NCI-H345 treated with DMSO at 0.1 percent for 48 hours (cell line): ENCODE measurements at regions not wholly inside any gene's neighbourhood (a gene's known extent, or its start where the extent isn't known, plus 50 kb on each side); places are given as distances from the start of the nearest gene placed in this dataset.

Source experiments
- DNase-seq: peaks from one replicate; lab custom pipeline; 2025; ENCODE audit not compliant: unreplicated experiment; lab: John Stamatoyannopoulos, UW

DNA sequence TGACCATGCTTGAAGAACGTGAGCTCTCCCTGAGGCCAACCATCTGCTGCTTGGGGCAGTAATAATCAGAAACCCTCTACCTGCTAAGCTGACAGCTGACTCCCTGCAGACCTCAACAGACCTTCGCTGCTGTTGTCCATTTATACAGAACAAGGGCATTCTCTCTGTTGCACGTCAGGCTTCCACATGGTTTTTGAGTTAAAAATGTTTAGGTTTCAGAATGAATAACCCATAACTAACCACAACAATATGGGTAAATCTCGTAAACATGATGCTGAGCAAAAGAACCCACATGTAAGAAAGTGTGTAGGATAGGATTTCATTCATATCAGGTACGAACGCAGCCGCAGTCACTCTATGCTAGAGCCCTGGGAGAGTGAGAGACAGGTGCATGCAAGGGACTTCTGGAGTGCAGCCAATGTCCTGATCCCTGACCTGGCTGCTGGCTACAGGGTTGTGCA is 348.5 kb downstream of the MED10 start:
- DNase-seq: no peak

DNA sequence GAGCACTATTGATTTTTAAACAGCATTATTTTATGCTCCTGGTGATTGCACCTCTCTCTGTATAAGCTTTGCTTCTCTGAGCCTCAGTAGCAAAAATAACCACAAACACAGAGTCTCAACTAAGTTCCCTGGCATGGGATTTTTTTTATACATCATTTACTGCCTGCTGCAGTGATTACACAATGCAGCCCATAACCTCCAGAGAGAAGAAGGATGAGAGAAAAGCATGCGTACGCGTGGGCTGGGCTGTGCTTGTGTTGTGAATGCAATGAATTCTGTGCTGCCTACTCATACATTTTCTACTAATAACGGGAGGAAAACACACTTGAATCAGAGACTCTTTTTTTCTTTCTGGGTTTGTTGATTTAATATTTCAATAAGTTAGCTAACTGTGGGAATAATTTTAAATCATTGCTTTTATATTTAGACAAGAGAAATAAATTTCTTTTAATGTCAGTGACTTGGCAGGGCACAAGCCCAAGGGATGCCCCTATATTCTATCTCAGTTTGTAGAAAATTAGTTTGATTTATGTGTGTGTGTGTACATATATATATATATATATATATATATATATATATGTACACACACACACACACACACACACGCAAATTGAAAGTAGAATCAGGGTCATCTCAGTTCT is 351.5 kb downstream of the MED10 start:
- no peak for DNase-seq

DNA sequence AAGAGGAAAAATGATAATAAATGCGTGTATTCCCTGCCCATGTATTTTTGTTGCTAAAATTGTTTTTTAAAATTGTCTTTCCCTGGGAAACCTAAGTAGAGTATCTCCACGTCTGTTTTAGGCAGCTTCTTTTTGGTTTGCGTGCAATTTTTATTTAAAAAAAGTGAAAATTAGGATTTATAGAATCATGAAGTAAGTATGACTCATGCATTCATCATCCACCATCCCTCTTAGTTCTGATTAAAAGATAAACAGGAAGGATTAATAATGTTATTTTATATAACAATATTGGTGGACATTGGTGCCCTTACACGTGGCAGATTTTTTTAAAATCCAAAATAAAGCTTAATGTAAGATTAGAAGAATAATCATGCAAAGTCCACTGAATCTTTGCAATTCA is 358.7 kb downstream of the MED10 start:
- no peak for DNase-seq

DNA sequence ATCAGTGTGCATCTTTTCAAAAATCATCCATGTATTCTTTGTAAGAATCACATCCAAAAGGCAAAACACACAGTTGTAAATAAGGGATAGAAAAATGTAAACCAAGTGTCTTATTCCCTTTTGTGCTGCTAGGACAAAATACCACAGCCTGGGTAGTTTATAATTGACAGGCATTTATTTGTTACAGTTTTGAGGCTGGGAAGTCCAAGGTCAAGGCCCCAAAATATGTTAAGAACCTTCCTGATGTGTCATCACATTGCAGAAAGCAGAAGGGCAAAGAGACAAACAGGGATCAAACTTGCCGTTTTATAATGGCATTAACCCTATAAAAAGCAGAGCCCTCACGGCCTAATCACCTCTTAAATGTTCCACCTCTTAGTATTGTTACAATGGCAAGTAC is 364.8 kb downstream of the MED10 start:
- no peak for DNase-seq

DNA sequence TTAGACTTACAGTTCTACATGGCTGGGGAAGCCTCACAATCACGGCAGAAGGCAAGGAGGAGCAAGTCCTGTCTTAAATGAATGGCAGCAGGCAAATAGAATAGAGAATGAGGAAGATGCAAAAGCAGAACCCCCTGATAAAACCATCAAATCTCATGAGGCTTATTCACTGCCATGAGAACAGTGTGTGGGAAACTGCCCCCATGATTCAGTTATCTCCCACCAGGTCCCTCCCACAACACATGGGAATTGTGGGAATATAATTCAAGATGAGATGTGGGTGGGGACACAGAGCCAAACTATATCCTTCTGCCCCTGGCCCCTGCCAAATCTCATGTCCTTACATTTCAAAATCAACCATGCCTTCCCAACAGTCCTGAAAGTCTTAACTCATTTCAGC is 367.1 kb downstream of the MED10 start:
- DNase-seq: no peak

DNA sequence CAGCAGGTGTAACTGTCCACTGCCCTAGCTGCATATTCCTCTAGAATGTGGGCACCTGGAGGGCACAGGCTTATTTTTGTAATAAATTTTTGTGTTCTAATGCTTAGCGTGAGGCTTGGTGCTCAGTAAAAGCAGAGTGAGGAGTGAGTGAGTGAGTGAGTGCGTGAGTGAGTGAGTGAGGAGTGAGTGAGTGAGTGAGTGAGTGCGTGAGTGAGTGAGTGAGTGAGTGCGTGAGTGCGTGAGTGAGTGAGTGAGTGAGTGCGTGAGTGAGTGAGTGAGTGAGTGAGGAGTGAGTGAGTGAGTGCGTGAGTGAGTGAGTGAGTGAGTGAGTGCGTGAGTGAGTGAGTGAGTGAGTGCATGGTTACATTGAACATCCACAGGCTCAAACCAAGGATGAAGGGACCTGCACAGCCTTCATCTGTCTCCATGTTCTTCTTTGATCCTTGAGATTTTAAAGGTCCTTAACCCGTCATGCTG is 371.5 kb downstream of the MED10 start:
- DNase-seq: no peak

DNA sequence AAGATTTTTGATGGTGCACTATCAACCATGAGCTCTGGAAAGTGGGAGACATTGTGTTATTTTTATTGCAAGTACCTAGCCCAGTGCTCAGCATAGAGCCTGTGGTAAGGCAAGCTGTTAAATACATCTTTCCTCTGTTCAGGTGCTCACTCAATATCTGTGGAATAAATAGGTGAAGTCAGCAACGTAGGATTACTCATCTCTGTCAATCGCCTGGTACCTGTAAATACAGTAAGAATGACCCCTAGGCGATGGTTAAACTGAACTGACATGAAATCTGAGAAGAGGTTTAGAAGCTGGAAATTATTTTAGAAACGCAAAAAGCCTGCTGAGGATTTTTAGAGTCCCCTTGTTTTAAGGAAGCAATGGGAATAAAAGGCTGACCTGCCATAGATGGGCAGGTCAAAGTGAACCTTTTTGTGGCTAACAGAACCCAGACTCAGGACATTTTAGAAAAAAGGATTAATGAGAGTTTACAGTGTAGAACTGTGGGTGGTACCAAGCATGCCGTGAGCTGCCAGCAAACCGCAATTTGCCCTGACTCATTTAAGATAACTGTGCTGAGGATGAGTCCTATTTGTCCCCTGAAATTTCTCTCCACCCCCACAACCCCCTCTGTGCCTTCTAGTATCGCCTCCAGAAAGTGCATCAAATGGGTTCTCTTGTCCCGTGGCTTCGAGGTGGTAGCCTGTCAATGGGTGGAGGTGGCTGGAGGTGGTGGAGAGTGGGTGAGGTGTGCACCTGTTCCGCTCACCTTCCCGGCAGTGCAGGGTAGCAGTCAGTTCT is 375.1 kb downstream of the MED10 start:
- no peak for DNase-seq

DNA sequence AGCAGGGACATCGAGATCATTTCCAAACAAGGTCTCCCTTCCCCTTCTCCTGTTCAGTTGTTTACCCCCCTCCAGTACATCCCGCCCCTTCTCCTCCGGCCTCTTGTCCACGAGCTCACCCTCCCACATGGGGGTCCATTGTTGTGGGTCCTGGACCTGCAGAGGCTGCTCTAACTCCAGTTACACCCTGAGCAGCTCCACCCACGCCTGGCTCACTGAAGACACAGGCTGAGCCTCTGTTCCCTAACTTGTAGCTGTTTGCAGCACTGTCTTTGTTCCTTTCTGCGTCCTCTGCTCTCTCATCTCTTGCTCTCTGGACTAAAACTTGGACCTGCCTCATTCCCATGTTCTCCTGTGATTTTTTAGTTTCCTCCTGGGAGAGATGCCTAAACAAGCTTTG is 377.5 kb downstream of the MED10 start:
- DNase-seq: no peak

DNA sequence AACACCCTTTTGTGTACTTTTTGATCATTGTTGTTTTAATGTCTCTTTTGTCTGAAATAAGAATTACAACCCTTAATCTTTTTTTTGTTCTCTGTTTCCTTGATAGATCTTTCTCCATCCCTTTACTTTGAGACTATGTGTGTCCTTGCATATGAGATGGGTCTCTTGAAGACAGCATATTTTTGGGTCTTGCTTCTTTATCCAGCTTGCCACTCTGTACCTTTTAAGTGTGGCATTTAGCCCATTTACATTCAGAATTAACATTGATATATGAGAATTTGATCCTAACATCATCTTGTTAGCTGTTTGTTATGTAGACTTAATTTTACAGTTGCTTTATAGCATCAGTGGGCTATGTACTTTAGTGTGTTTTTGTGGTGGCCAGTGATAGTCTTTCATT is 382.5 kb downstream of the MED10 start:
- DNase-seq: no peak

DNA sequence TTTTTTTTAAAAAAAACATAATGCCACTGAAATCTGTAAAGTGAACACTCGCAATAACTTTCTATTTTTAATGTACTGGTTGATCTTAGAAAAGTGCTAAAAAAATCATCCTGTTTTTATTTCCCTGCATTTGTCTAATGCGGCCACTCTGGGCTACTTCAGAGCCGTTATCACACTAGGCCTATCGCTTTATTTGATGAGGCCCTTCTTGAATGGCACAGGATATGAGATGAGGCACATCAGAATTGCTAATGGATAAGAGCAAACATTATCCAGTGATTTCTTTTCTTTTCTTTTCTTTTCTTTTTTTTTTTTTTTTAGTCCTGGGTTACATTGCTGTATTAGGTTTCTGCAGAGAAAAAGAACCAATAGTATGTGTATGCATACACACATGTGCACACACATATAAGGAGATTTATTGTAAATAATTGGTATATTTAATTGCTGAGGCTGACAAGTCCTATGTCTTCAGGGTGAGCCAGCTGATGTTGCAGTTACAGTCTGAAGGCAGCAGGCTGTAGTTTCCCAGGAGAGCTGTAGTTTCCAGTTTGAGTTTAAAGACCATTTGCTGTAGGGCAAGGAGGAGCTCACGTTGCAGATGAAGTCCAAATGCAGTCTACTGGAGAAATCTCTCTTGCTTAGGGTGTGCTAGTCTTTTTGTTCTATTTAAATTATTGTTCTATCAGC is 391.7 kb downstream of the MED10 start:
- DNase-seq: no peak

DNA sequence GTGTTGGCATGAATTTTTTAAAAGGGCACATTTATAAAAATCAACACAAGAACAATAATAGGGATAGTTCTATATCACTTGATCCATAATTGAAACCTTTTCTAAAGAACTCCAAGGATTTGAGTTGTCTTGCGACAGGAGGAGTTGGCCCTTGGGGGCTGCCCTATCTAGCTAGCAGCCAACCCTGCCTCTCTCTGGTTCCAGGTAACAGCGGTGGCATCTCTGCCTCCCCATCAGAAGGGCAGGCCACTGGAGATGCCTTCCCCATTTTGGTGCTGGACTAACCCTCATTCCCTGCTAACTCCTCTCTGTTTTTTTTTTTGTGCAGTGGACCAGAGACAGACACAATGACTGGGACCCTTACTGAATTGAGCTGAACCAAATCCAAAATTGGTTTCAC is 393.0 kb downstream of the MED10 start:
- no peak for DNase-seq

DNA sequence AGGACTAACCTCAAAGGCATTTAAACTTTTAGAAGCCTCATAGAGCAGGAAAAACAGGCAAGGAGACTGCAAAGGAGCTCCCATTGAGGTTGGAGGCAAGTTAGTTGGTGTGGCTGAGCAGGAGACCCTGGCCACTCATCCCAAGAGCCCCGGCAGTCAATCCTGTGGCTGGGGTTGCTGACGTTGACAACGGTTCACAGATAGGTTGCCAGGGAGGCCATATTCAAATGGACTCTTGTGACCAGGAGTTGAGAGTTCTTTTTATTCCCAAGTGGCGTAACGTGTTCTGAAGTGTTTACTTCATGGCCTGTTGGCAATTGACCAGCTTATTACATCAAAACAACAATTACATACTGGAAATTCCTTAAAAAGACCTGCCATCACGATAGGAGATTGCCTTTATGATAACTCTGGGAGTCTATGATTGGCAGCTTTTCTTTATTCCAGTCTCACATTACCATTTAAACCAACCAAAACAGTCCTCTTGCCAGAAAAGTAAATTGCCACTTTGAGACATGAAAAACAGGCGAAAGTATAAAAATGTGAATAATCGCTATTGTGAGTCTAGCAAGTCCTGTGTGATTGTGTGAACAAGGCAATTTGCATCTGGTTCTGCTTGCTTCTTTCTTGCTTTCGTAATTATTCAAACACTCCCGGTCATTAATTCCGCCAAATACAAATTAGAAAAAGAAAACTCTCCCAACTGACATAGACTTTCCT is 394.9 kb downstream of the MED10 start:
- no peak for DNase-seq

DNA sequence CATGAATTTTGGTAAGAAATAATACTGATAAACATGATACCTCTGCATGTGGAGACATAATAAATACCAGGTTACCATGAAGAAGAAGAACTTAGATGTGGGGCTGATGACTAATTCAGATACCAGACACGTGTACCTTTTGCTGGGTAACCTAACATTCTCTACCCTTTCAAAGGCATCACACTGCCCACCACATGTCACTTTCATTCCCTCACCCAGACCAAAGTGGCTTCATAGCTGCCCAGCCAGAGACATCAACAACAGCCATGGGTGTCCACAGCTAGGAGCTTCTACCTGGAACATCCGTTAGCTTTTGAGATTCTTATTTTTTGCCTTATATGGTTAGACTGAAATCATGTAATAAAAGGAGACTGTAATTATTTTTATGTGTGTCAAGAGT is 396.8 kb downstream of the MED10 start:
- DNase-seq: no peak

DNA sequence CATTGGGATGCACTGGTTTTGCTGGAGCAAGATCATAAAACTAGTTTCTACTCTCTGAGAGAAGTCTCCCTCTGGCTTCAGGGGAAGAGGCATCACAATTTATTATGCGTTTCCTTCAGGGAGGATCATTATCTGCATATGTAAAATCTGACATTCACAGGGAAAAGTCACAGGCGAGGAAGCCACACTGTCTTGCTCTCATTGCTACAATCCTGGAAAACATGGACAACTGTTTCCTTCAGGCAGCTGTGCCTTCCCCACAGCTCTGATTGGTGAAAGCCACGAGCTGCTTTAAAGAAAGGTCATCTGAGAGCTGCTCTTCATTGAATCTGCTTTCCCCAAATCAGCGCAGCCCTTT is 397.8 kb downstream of the MED10 start:
- DNase-seq: no peak

DNA sequence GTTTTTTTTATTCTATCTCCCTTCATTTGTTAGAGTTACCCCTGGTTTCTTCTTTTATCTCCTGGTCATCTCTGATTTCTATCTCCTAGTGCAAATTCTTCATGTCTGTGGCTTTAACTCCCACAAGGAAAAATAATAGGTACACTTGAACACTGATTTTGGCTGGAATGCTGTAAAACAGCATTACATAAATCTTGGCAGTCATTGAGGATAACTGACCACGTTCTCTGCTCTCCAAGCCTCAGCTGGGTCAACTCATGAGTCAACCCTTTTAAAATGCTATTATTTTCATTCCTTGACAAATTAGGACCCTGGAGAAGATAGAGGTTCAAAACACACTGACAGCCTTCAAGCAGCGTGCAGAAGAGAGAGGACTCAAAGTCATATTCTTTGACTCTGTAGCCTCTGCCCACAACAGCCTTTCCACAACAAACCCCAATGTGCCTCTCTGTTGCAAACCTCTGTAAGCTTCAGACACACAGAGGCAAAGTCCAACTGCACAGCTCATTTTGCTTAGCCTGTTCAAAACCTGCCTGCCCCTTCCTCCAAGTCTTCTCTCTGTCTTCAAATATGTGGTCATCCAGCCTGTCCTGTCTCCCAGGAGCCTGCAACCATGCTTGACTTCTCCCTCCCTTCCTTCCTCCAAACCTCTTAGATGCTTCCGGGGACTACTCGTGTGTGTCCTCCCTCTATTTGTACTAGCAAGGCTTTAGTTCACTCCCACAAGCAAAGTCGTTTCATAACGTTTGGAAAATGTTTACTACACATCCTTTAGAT is 398.4 kb downstream of the MED10 start:
- DNase-seq: no peak

DNA sequence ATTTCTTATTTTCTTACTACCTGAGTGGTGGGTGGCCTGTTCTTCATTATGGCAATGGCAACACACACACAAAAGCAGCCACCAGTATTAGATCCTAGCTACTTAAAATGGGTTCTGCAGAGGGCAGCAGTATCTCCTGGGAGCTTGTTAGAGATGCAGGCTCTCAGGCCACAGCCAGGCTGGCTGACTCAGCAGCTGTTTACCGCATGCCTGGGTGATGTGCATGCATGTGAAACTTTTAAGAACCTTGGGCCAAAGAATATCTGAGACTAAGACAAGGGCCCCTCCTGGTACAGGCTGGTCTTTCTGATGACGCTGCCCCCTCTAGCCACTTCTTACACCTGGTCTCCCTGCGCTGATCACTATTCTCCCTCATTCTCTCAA is 399.0 kb downstream of the MED10 start:
- DNase-seq: no peak

DNA sequence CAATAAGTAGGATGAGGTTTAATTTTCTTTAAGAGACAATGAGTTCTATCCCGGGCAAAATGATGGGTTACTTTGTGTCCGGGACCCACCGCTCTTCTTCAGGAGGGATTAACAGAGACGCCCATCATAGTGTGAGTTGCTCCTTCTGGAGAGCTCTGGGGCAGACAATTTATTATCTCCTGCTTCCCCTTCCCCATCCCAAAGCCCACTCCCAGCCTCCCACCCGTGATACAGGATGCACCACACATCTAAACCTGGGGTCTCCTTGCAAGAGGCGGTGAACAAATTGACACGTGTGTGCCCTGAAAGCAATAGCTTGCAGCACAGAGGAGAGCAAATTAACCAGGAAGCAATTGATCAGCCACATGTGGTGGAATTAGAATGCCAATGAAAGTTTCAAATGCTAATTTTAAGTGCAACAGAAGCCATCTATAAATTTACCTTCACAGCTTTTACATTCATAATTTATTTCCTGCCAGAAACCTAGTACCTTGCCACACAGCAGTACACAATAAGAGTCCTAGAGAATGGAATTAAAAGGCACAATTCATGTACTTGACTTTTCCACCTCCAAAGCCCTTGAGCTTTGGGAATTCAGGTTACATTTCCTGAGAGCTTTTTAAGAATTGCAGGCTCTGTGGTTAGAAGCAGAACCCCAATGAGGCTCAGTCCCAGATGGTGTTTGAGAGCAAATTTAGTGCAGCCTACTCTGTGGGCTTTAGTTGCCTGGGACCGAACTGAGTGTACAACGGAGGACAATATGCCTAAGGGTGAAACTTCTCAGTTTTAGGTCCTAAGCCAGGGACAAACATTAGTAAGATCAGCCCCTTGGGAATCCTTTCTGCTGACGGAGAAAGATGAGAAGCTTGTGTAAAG is 399.6 kb downstream of the MED10 start:
- DNase-seq: no peak

DNA sequence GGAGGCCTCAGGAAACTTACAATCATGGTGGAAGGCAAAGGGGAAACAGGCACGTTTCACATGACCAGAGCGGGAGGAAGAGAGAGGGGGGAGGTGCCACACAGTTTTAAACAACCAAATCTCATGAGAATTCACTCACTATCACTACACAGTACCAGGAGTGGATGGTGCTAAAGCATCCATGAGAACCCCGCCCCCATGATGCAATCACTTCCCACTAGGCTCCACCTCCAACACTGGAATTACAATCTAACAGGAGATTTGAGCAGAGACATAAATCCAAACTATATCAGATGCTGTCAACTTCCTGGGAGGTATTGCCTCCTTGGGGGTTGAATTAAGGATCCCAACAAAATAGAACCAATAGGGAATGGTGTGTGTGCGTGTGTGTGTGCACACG is 407.1 kb downstream of the MED10 start:
- DNase-seq: no peak

DNA sequence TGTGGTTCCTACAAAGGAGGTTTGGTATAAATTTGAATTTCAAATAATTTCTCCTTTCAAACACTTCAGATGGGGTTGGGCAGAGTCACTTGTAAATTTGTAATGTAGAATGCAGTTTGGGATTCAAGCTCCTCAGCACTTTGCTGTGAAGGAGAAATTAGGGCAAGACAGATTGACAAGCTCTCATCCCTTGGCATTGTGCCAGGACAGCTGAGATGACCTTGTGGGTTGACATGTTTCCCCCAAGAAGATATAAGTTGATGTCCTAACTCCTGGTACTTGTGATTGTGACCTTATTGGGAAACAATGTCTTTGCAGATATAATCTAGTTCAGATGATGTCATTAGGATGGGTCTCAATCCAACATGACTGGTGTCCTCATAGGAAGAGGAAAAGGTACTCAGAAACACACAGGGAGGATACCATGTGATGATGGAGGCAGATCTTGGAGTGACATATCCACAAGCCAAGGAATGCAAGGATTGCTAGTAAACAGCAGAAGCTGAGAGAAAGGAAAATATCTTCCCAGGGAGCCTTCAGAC is 408.3 kb downstream of the MED10 start:
- no peak for DNase-seq

DNA sequence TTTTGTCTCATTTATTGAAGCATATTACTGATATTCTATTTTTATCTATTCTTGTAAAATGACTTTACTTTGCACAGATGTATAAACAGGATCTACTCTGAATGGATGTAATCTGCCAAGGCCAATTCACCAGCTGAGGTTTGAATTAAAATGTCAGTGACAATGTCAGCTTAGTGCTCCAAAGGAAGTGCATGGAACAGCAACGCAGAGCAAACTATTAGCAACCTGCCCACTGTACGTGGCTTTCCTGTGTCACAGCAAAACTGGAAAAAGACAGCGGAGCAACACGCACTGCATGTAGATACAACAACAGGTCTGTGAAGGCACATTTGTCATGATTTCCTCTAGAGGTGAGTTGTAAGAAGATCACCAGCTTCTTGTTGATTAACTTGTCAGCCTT is 409.4 kb downstream of the MED10 start:
- DNase-seq: no peak
